HG02588 (cell line): ENCODE measurements at regions not wholly inside any gene's neighbourhood (a gene's known extent, or its start where the extent isn't known, plus 50 kb on each side); places are given as distances from the start of the nearest gene placed in this dataset.
"Not testable (repeated sequence)": the region's sequence is repeated elsewhere in the genome, so short reads cannot be mapped to it uniquely, and the experiment has no call there.

Experiments
- ATAC-seq: cut with Tn5 transposase; IDR thresholded peaks from one replicate; pipeline ENCODE4 v1.9.1; 2021; ENCODE audit warnings: mild to moderate bottlenecking, moderate library complexity; ENCODE audit not compliant: unreplicated experiment

- no peak for ATAC-seq
These were observed 61.1 kb downstream of the MAD2L1 start for GRCh38 chr4:120005527-120005926.

DNA sequence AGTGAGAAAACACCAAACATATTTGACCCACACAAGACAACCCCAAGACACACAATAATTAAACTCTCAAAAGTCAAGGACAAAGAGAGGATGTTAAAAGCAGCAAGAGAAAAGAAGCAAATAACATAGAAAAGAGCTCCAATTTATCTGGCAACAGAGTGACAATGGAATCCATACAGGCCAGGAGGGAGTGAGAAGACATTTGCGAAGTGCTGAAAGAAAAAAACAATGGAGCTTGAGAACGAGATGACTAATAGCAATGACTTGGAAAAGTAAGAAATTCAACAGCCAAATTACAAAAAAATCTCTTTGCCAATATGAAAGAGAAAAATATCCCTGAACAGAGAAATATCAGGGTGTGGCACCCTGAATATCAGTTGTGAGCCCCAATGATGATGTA is 61.6 kb downstream of the MAD2L1 start:
- no peak for ATAC-seq

GRCh38 chr4:120004054-120004453 is 62.6 kb downstream of the MAD2L1 start:
- no peak for ATAC-seq

DNA sequence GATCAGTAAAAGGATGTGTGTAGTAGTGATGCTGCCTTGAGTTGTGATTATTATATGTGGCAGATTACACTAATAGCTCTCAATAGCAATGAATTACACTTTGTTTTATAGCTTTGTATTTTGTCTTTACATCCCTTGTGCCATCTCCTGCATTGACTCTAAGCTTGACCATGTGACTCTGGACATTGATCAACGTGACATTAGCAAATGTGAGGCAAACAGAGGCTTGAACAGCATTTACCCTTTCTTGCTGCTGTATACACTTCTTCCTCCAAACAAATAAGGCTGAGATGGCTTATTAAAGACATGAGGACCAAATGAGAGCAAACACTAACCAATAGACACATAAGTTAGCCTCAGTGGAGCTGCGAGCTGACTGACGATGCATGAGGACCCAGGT is 63.5 kb downstream of the MAD2L1 start:
- ATAC-seq: no peak

DNA sequence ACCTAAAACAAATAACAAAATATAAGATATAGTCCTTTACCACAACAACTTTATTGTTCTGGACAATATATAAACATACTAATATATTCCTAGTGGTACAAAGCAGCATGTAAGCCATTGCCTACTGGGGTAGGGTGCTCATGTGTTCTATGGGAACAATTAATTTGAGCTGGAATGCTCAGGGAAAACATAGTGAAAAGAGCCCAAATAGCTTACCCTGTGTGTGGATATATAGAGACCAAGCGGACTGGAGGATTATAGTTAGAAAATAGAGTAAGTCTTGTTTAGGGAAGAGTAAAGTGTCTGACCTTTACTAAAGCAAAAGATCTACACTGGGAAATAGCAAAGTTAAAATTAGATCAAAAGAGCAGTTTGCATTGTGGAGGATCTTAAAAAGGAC is 64.8 kb downstream of the MAD2L1 start:
- ATAC-seq: no peak

DNA sequence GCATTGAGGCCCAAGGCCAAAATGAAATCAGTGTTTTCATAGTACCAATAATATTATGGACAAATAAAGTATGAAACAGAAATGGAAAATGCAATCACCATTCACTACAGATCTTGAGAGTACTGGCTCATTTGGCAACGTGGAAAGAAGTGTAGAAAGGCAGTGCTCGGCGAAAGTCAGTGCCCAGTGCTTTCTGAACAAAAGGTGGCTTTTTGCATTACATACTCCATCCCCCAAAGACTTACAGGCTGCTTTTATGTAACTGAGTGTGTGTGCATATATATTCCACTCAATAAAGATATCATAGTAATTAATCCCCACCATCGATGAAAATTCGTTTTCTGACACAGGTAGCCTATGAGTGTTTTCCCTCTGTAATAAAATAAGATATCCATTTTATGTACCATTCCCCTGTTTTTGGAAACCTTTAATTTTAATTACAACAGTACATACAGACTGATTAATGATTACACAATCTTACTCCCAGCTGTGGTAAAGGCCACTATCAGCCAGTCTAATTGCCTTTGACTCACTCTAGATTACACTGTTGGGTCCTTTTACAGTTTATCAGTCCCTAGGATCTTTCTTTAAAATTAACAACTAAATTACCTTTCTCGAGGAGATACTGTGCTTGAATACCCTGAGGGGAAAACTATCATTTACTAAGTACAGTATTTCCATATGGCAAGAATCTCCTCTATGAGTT is 65.9 kb downstream of the MAD2L1 start:
- ATAC-seq: no peak

DNA sequence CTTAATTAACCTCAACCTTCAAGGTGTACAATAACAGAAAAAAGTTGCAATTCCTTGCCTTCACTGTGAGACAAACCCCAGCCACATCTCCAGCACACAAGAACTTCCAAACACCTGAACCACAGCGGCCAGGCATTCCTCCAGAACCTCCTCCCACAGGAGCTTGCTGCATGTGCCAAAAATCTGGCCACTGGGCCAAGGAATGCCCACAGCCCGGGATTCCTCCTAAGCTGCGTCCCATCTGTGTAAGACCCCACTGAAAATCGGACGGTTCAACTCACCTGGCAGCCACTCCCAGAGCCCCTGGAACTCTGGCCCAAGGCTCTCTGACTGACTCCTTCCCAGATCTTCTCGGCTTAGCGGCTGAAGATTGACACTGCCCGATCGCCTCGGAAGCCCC is 70.6 kb downstream of the MAD2L1 start:
- not testable (repeated sequence) for ATAC-seq

DNA sequence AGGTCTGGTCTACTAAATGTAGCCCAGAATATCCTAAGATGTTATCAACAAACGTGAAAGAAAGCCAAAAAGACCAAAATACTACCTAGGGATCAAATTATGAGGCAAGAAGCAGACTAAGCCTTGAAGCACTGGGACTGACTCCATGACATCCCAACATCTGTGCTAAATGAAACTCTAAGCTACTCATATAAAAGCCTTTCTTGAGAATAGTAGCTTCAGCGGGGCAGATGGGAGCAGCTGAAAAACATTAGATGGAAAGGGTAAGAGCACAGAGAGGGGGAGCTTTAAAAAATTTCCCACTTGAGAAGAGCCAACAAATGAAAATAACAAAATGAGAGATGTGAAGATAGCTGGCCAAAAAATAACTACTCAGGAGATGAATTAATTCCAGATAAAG is 81.7 kb downstream of the MAD2L1 start:
- ATAC-seq: no peak

DNA sequence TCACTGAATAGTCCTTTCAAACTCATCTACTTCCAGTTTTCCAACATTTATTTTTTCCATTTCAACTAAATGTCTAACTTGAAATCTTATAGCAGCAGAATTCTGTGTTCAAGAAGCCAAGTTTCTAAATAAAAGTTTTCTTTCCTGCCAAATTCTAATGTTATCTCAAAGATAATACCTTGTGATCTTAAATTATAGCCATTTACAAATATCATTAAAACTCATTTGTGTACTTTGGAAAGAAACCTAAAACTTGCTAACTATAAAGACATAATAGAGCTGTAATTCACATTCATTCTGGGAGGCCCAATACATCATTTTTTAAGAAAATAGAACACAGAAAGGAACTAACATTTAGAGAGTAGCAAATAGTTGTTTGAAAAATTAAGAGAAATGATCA is 83.9 kb downstream of the MAD2L1 start:
- ATAC-seq: no peak

DNA sequence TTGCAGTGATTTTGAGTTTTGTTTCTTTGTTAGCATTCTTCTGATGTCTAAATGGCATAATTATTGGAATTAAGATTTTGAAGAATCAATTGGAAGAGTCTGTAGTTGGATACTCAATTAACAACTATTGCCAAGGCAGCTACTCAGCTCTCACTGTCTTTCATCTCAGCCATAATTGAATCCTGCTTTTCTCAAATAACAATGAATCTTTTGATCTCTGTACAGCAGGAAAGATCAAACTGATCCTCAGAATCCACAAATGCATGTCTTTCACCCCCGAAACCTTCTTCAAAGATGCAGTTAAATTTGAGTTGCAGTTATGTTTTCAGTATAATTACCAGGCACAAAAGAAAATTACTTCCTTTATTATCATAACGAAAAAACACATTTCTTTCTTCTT is 86.2 kb downstream of the MAD2L1 start:
- ATAC-seq: no peak

DNA sequence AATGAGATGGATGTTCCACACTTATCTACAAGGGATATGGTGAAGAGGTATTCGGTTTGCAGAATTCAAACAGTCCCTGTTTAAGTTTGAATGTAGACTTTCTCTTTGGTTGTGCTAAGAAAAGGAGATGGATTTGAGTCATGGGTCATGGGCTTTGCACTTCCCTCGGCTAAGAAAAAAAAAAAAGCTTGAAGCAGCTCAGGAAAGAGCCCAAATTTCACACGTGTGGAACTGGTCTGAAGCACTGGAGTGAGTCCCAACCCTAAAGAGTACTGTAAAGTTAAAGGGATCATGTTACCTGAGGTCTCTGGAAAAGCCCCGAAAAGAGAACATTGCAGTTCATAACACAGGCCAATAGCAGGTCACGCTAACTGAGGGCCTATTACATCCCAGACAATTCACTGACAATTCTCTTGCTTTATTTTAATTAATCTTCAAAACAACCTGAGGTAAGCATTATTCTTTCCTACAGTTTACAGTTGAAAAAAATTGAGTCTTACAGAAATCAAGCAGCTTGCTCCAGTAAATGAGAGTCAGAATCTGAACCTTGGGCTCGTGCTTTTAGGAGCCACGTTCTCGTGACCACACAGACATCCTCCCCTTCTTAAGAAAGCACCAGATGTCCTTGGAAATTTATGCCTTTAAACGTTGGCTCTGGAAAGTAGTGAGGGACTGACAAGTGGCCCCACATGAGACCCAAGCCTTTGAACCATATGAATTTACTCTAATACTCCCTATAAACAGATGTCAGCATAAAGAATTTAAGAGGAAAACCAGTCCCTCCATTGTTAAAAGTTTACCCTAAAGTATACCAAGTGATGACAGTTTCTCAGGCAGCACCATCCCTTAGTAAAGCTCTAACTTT is 89.3 kb downstream of the MAD2L1 start:
- ATAC-seq: no peak

DNA sequence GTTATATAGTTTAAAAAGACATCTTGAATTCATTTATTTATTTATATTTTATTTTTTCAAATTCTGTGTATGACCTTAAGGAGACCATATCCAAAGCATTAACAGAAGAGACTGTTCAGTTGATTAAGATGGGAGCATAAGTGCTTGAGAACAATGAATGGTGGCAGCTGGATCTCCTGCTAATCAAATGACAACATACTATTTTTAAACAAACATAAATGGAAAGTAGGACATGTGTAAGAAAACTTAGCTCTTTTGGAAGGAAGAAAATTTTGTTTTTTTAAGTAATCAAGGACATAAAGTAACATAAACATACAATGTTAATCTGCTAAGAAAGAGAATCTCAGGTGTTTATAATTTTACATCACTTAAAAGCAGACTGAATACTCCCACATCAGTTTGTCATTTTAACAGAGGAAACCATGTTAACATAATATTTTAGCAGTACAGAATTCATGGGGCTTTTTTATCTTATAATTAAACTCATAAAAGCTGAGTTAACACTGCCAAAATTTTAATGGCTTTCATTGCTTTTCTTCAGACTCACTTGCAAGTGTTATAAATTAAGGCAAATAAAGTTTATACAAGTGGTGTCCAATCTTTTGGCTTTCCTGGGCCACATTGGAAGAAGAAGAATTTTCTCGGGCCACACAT is 95.1 kb downstream of the MAD2L1 start:
- ATAC-seq: no peak

- ATAC-seq: no peak
These were observed 104.0 kb downstream of the MAD2L1 start for GRCh38 chr4:119962631-119963030.

DNA sequence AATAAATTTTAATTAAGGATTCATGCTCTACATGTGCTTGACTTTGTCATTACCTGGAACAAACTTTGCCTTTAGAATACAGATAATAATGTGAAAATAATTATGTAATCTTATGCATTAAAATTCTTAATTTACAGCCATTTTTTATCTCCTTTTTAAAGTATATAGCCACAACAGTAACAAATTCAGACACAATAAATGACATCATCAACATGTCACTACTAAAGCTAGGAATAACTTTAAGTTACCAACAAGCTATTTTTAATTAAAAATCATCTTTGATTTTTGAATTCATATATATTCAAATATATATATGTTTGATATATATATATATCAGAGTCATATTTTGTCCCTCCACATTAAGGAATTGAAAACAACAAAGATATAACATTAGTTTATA is 107.7 kb downstream of the MAD2L1 start:
- ATAC-seq: no peak

DNA sequence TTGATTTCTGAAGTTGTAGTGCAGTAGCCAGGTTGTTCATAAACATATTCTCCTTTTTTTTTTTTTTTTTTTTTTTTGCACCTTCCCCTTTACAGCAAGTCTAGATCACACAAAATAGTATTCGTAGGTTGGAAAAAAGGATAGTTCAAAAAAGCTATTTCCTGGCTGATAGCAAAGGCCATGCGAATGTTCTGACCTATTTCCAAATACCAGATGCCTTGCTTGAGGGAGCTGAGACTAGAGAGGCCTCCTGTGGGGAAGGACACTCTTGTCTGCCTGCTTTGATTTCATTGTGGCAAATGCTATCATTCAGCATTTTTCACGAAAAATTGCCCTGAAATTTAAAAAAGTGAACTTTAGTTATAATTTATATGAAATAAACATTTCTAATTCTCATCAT is 111.4 kb downstream of the MAD2L1 start:
- ATAC-seq: no peak

- not testable (repeated sequence) for ATAC-seq
These were observed 112.2 kb downstream of the MAD2L1 start for GRCh38 chr4:119954487-119954886.

- ATAC-seq: no peak
These were observed 120.3 kb downstream of the MAD2L1 start for GRCh38 chr4:119946359-119946758.

DNA sequence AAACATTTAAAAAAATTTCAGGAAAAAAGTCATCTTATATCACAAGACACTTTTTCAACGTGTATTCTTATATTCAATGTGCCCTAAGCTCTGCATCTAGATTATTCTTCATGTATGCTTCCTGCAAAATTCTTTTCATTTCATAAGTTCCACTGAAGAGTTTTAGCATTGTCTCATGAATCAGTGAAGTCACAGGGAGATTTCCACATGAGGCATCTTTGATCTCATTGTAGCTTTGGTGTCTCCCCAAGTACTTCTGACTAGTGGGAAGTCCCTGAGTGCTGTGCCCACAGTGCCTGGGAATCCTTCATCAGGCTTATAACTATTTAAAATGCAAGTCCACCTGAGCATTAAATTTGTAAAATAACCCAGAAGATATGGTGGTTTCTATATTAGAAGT is 123.8 kb downstream of the MAD2L1 start:
- ATAC-seq: no peak

GRCh38 chr4:119940557-119940956 is 126.1 kb downstream of the MAD2L1 start:
- no peak for ATAC-seq

- no peak for ATAC-seq
These were observed 127.3 kb downstream of the MAD2L1 start for GRCh38 chr4:119939071-119939995.

- ATAC-seq: no peak
These were observed 128.9 kb downstream of the MAD2L1 start for GRCh38 chr4:119937746-119938145.
